ENCODE measurements at regions not wholly inside any gene's neighbourhood (a gene's known extent, or its start where the extent isn't known, plus 50 kb on each side); places are given as distances from the start of the nearest gene placed in this dataset.

GRCh38 chr6:67506352-67506751 lies 1128.7 kb upstream of the ADGRB3 start:
- H3K9me3 ChIP-seq (ENCODE audit: control insufficient read depth in 1 of 2, insufficient read depth in 1 of 2, low read length in 2 of 2) = peaks cover 0 to 4% of the 10 kb centered on the region in 2 experiments
- H3K4me1 ChIP-seq (ENCODE audit: insufficient read depth, low read length) = no peaks in the 10 kb centered on the region
- H3K27me3 ChIP-seq (ENCODE audit: control insufficient read depth in 1 of 2, insufficient read depth in 2 of 2, low read length in 2 of 2) = no peaks in the 10 kb centered on the region
- H3K27me3 Mint-ChIP-seq = no peaks in the 10 kb centered on the region
- TF ChIP-seq, protein P1, sequence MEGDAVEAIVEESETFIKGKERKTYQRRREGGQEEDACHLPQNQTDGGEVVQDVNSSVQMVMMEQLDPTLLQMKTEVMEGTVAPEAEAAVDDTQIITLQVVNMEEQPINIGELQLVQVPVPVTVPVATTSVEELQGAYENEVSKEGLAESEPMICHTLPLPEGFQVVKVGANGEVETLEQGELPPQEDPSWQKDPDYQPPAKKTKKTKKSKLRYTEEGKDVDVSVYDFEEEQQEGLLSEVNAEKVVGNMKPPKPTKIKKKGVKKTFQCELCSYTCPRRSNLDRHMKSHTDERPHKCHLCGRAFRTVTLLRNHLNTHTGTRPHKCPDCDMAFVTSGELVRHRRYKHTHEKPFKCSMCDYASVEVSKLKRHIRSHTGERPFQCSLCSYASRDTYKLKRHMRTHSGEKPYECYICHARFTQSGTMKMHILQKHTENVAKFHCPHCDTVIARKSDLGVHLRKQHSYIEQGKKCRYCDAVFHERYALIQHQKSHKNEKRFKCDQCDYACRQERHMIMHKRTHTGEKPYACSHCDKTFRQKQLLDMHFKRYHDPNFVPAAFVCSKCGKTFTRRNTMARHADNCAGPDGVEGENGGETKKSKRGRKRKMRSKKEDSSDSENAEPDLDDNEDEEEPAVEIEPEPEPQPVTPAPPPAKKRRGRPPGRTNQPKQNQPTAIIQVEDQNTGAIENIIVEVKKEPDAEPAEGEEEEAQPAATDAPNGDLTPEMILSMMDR (IDR thresholded peaks at IDR 0.05) = no peak
- no peaks in the 10 kb centered on the region for H3K36me3 ChIP-seq (ENCODE audit: insufficient read depth, low read length)
- intact Hi-C loops (cut with DNase I, micrococcal nuclease) = no loop called here
- POLR2A ChIA-PET = no interaction called here
- no peaks in the 10 kb centered on the region for H3K4me1 Mint-ChIP-seq (ENCODE audit: low read depth)
- H3K9me3 Mint-ChIP-seq = peaks cover 22% of the 10 kb centered on the region
- no peak overlapping the region for H3K4me3 Mint-ChIP-seq
- DNase-seq (no peak), ATAC-seq (ENCODE audit: poor library complexity) (no peak)
- H3K4me3 ChIP-seq (ENCODE audit: low read length) = no peak overlapping the region
- H3K27ac ChIP-seq (ENCODE audit: low read depth in 1 of 2, low read length in 2 of 2) = no peak overlapping the region
- H3K36me3 Mint-ChIP-seq (ENCODE audit: low read depth) = no peaks in the 10 kb centered on the region
- H3K27ac Mint-ChIP-seq = no peak overlapping the region
- CTCF ChIA-PET = no interaction called here

- H3K27me3 ChIP-seq (ENCODE audit: control insufficient read depth in 1 of 2, insufficient read depth in 2 of 2, low read length in 2 of 2) = no peaks in the 10 kb centered on the region
- CTCF ChIA-PET = interaction anchor here (0.7 kb wide), 1 partner anchor 20 kb away, joined by 3 read pairs; no protein-coding TSS in a partner anchor
- Mint-ChIP-seq H3K27me3 (no peaks in the 10 kb centered on the region), H3K27ac (no peak overlapping the region), H3K4me3 (no peak overlapping the region), H3K36me3 (ENCODE audit: low read depth) (no peaks in the 10 kb centered on the region), H3K9me3 (peaks cover 15% of the 10 kb centered on the region), H3K4me1 (ENCODE audit: low read depth) (no peaks in the 10 kb centered on the region)
- DNase-seq = no peak
- H3K9me3 ChIP-seq (ENCODE audit: control insufficient read depth in 1 of 2, insufficient read depth in 1 of 2, low read length in 2 of 2) = peaks cover 0 to 3% of the 10 kb centered on the region in 2 experiments
- no peak overlapping the region for H3K4me3 ChIP-seq (ENCODE audit: low read length)
- POLR2A ChIA-PET = no interaction called here
- no peak overlapping the region for H3K27ac ChIP-seq (ENCODE audit: low read depth in 1 of 2, low read length in 2 of 2)
- intact Hi-C loops (cut with DNase I, micrococcal nuclease) = no loop called here
- no peaks in the 10 kb centered on the region for H3K36me3 ChIP-seq (ENCODE audit: insufficient read depth, low read length)
- TF ChIP-seq, protein P1 (IDR thresholded peaks at IDR 0.05) = no peak
- no peak for ATAC-seq (ENCODE audit: poor library complexity)
- no peaks in the 10 kb centered on the region for H3K4me1 ChIP-seq (ENCODE audit: insufficient read depth, low read length)
Measured at GRCh38 chr6:67501755-67502154, 1133.3 kb upstream of the ADGRB3 start.

GRCh38 chr6:67497749-67498148 lies 1137.3 kb upstream of the ADGRB3 start:
- H3K9me3 Mint-ChIP-seq = peaks cover 9% of the 10 kb centered on the region
- H3K4me1 Mint-ChIP-seq (ENCODE audit: low read depth) = no peaks in the 10 kb centered on the region
- ChIA-PET CTCF (no interaction called here), POLR2A (no interaction called here)
- Histone ChIP-seq H3K9me3 (ENCODE audit: control insufficient read depth in 1 of 2, insufficient read depth in 1 of 2, low read length in 2 of 2) (no peaks in the 10 kb centered on the region), H3K36me3 (ENCODE audit: insufficient read depth, low read length) (no peaks in the 10 kb centered on the region), H3K4me3 (ENCODE audit: low read length) (no peak overlapping the region), H3K27ac (ENCODE audit: low read depth in 1 of 2, low read length in 2 of 2) (no peak overlapping the region), H3K4me1 (ENCODE audit: insufficient read depth, low read length) (no peaks in the 10 kb centered on the region), H3K27me3 (ENCODE audit: control insufficient read depth in 1 of 2, insufficient read depth in 2 of 2, low read length in 2 of 2) (no peaks in the 10 kb centered on the region)
- DNase-seq = no peak
- no peaks in the 10 kb centered on the region for H3K27me3 Mint-ChIP-seq
- no peak overlapping the region for H3K27ac Mint-ChIP-seq
- H3K36me3 Mint-ChIP-seq (ENCODE audit: low read depth) = no peaks in the 10 kb centered on the region
- no peak overlapping the region for H3K4me3 Mint-ChIP-seq
- ATAC-seq (ENCODE audit: poor library complexity) = no peak
- TF ChIP-seq, protein P1 (IDR thresholded peaks at IDR 0.05) = no peak
- intact Hi-C loops (cut with DNase I, micrococcal nuclease) = no loop called here
